ENCODE measurements at regions not wholly inside any gene's neighbourhood (a gene's known extent, or its start where the extent isn't known, plus 50 kb on each side); places are given as distances from the start of the nearest gene placed in this dataset.

GRCh38 chr4:42819863-42820514 lies 72.5 kb upstream of the GRXCR1 start:
- H3K4me1 Mint-ChIP-seq = no peaks in the 10 kb centered on the region
- H3K27ac Mint-ChIP-seq = no peak overlapping the region; the same call in 1 of the 2 replicates
- H3K9me3 Mint-ChIP-seq = no peaks in the 10 kb centered on the region
- H3K4me3 Mint-ChIP-seq = no peak overlapping the region
- POLR2A ChIA-PET = no interaction called here
- ATAC-seq (no peak), DNase-seq (ENCODE audit: low spot score) (no peak)
- TF ChIP-seq CREM (CRISPR knock-in tag; IDR thresholded peaks at IDR 0.05) (no peak), HMGA2 (CRISPR knock-in tag; IDR thresholded peaks at IDR 0.05) (no peak), OVOL2 (CRISPR knock-in tag; IDR thresholded peaks at IDR 0.05; ENCODE audit: borderline replicate concordance) (no peak), MXD4 (CRISPR knock-in tag; IDR thresholded peaks at IDR 0.05; ENCODE audit: borderline replicate concordance) (no peak), IRF2 (CRISPR knock-in tag; IDR thresholded peaks at IDR 0.05; ENCODE audit: borderline replicate concordance, low read depth) (no peak), ETV6 (CRISPR knock-in tag; IDR thresholded peaks at IDR 0.05) (no peak), ZNF512 (CRISPR knock-in tag; IDR thresholded peaks at IDR 0.05; ENCODE audit: borderline replicate concordance) (no peak), ZNF416 (CRISPR knock-in tag; IDR thresholded peaks at IDR 0.05) (no peak), NFYB (CRISPR knock-in tag; conservative IDR thresholded peaks at IDR 0.05; ENCODE audit: low read depth) (no peak), NR3C1 (CRISPR knock-in tag; conservative IDR thresholded peaks at IDR 0.05; ENCODE audit: low read depth) (no peak), FOXJ3 (CRISPR knock-in tag; IDR thresholded peaks at IDR 0.05; ENCODE audit: borderline replicate concordance) (no peak), CBFB (CRISPR knock-in tag; IDR thresholded peaks at IDR 0.05; ENCODE audit: low read depth) (no peak)
- CTCF ChIA-PET = interaction anchor here (3.3 kb wide), 1 partner anchor 252 kb away, joined by 17 read pairs; no protein-coding TSS in a partner anchor
- H3K27me3 Mint-ChIP-seq (ENCODE audit: low read depth) = no peaks in the 10 kb centered on the region
- H3K36me3 Mint-ChIP-seq = no peaks in the 10 kb centered on the region

- TF ChIP-seq ZNF219 (CRISPR knock-in tag; IDR thresholded peaks at IDR 0.05; ENCODE audit: borderline replicate concordance) = no peak
- no peak for TF ChIP-seq MXD4 (CRISPR knock-in tag; IDR thresholded peaks at IDR 0.05; ENCODE audit: borderline replicate concordance)
- TF ChIP-seq FOXP1 (CRISPR knock-in tag; IDR thresholded peaks at IDR 0.05; ENCODE audit: borderline replicate concordance) = no peak
- TF ChIP-seq JUN (CRISPR knock-in tag; IDR thresholded peaks at IDR 0.05) = no peak
- no peak for TF ChIP-seq ZMAT4 (CRISPR knock-in tag; IDR thresholded peaks at IDR 0.05)
- no peak for DNase-seq (ENCODE audit: low spot score)
- no peak overlapping the region for H3K27ac Mint-ChIP-seq
- H3K36me3 Mint-ChIP-seq = no peaks in the 10 kb centered on the region
- ATAC-seq = no peak
- H3K9me3 Mint-ChIP-seq = no peaks in the 10 kb centered on the region
- H3K4me3 Mint-ChIP-seq = no peak overlapping the region
- no peaks in the 10 kb centered on the region for H3K4me1 Mint-ChIP-seq
- CTCF ChIA-PET = interaction anchor here (0.8 to 3.3 kb wide), 6 partner anchors 21 to 250 kb away, joined by 4 to 17 read pairs (median 6); partner anchors contain the start of gene ATP8A1
- POLR2A ChIA-PET = no interaction called here
- no peaks in the 10 kb centered on the region for H3K27me3 Mint-ChIP-seq (ENCODE audit: low read depth)
Observed at GRCh38 chr4:42817913-42818312, 74.6 kb upstream of the GRXCR1 start.

GRCh38 chr4:42816880-42817400 lies 75.6 kb upstream of the GRXCR1 start:
- H3K4me1 Mint-ChIP-seq = no peaks in the 10 kb centered on the region
- no peak overlapping the region for H3K27ac Mint-ChIP-seq
- ChIA-PET CTCF (interaction anchor here (0.6 to 3.3 kb wide), 6 partner anchors 12 to 787 kb away, joined by 3 to 17 read pairs (median 4); partner anchors contain the start of gene ATP8A1), POLR2A (no interaction called here)
- DNase-seq (ENCODE audit: low spot score) (no peak), ATAC-seq (no peak)
- H3K36me3 Mint-ChIP-seq = no peaks in the 10 kb centered on the region
- no peaks in the 10 kb centered on the region for H3K9me3 Mint-ChIP-seq
- TF ChIP-seq ZNF396 (CRISPR knock-in tag; IDR thresholded peaks at IDR 0.05; ENCODE audit: borderline replicate concordance) (no peak), NFE2L1 (CRISPR knock-in tag; IDR thresholded peaks at IDR 0.05) (no peak), USF2 (CRISPR knock-in tag; IDR thresholded peaks at IDR 0.05) (no peak), ATF1 (CRISPR knock-in tag; IDR thresholded peaks at IDR 0.05) (no peak), FOXP1 (CRISPR knock-in tag; IDR thresholded peaks at IDR 0.05; ENCODE audit: borderline replicate concordance) (no peak), PRDM15 (CRISPR knock-in tag; IDR thresholded peaks at IDR 0.05) (no peak), RELA (CRISPR knock-in tag; IDR thresholded peaks at IDR 0.05; ENCODE audit: borderline replicate concordance) (no peak), TCF7 (CRISPR knock-in tag; IDR thresholded peaks at IDR 0.05; ENCODE audit: low read depth) (no peak), ZNF416 (CRISPR knock-in tag; IDR thresholded peaks at IDR 0.05) (no peak), MYBL2 (CRISPR knock-in tag; IDR thresholded peaks at IDR 0.05) (no peak)
- no peak overlapping the region for H3K4me3 Mint-ChIP-seq
- H3K27me3 Mint-ChIP-seq (ENCODE audit: low read depth) = no peaks in the 10 kb centered on the region

Measured in WTC11 (cell line).